Right cardiac atrium (tissue), 5 donors: ENCODE measurements at regions not wholly inside any gene's neighbourhood (a gene's known extent, or its start where the extent isn't known, plus 50 kb on each side); places are given as distances from the start of the nearest gene placed in this dataset.

Experiments used
- ATAC-seq, 2 donors: fragments of 200-7000 bp; cut with Tn5 transposase; one replicate each; pipeline versions ENCODE4 v1.8.0 to v1.9.1; 2020; ENCODE audit warnings: moderate library complexity in 2 of 2, mild to moderate bottlenecking in 1 of 2
- DNase-seq, 3 donors: peaks; one replicate each; pipeline ENCODE4 v3.0.0-alpha.2; 2020
- H3K27ac ChIP-seq: one replicate; pipeline ENCODE4 v1.5.1; 2013; ENCODE audit warnings: mild to moderate bottlenecking, low read length, control low read depth, moderate library complexity
- H3K27me3 ChIP-seq: one replicate; pipeline ENCODE4 v1.6.1; 2013; ENCODE audit not compliant: control insufficient read depth, insufficient read depth
- H3K4me1 ChIP-seq: one replicate; pipeline ENCODE4 v1.6.1; 2013; ENCODE audit warnings: low read length; ENCODE audit not compliant: control insufficient read depth, insufficient read depth
- H3K4me3 ChIP-seq: one replicate; pipeline ENCODE4 v1.5.1; 2013; ENCODE audit warnings: low read length, control low read depth
- H3K9me3 ChIP-seq: one replicate; pipeline ENCODE4 v1.6.1; 2013; ENCODE audit warnings: low read length; ENCODE audit not compliant: control insufficient read depth
- WGBS: extraction: QIAGEN DNeasy Blood & Tissue Kit; methylation state at CpG from one replicate; pipeline ENCODE4 v1.1.7; 2013; 5-methylcytosine and 5-hydroxymethylcytosine counted together
- intact Hi-C, 4 donors: fragments of 100-400 bp; cut with DNase I; formaldehyde crosslinking; loops; one replicate each; pipeline versions ENCODE4 v1.11.0 to v1.14.0; 2022 to 2023
- donor health status: healthy with polysubstance abuse.
- donor health status: DM: no; HTN: yes; CAD: no.
- donor health status: DM: no; HTN: no; CAD: no.
- donor health status: DM: no; HTN: yes; CAD: no; lungs with severe emphysema.
- donor health status: DM: yes; HTN: yes; CAD: no.

- no peak for DNase-seq
- intact Hi-C loops = no loop called here
- no peak overlapping the region for H3K27ac ChIP-seq
- ATAC-seq = no peak
- no peak overlapping the region for H3K4me3 ChIP-seq
- H3K4me1 ChIP-seq = peaks cover 8% of the 10 kb centered on the region
- no peaks in the 10 kb centered on the region for H3K9me3 ChIP-seq
- no peaks in the 10 kb centered on the region for H3K27me3 ChIP-seq
- 85% methylated on average over 8 of the region's 8 CpGs for WGBS
These were observed 67.6 kb downstream of the CLDN34 start for GRCh38 chrX:10034740-10035260.

DNA sequence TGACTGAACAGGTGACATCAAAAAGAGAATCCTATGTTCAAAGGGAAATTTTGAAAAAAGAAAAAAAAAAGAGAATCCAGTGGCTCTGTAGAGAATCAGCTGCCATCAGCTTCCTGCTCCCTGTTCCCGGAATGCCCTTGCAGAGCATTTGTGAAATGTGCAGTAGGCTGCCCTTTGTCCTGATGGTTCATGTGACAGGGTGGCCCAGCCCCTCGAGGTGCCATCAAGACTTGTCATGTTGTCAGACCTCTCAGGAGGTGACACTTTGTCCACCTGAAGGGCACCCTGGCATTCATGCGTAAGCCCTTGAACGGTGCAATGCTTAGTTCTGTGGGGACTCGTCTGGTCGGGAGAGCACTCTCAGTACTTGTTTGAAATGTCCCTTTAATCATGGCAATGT, 71.4 kb downstream of the CLDN34 start:
- ATAC-seq = no peak
- Histone ChIP-seq H3K27ac (no peak overlapping the region), H3K4me1 (peaks cover 7% of the 10 kb centered on the region), H3K27me3 (no peaks in the 10 kb centered on the region), H3K9me3 (no peaks in the 10 kb centered on the region), H3K4me3 (no peak overlapping the region)
- DNase-seq = no peak
- intact Hi-C loops = no loop called here
- 88% methylated on average over 6 of the region's 6 CpGs for WGBS

GRCh38 chrX:10039821-10040793, 72.9 kb downstream of the CLDN34 start:
- no peak for ATAC-seq
- Histone ChIP-seq H3K4me1 (peaks cover 14% of the 10 kb centered on the region), H3K9me3 (no peaks in the 10 kb centered on the region), H3K27ac (no peak overlapping the region), H3K4me3 (no peak overlapping the region), H3K27me3 (no peaks in the 10 kb centered on the region)
- WGBS = 79% methylated on average over 12 of the region's 12 CpGs
- DNase-seq = no peak
- intact Hi-C loops = no loop called here

- H3K4me3 ChIP-seq = no peak overlapping the region
- intact Hi-C loops = no loop called here
- DNase-seq (no peak), ATAC-seq (no peak)
- no peak overlapping the region for H3K27ac ChIP-seq
- H3K4me1 ChIP-seq = peaks cover 18% of the 10 kb centered on the region
- no peaks in the 10 kb centered on the region for H3K27me3 ChIP-seq
- H3K9me3 ChIP-seq = no peaks in the 10 kb centered on the region
- 92% methylated on average over 5 of the region's 5 CpGs for WGBS
These were observed 73.8 kb downstream of the CLDN34 start for GRCh38 chrX:10040961-10041360.

DNA sequence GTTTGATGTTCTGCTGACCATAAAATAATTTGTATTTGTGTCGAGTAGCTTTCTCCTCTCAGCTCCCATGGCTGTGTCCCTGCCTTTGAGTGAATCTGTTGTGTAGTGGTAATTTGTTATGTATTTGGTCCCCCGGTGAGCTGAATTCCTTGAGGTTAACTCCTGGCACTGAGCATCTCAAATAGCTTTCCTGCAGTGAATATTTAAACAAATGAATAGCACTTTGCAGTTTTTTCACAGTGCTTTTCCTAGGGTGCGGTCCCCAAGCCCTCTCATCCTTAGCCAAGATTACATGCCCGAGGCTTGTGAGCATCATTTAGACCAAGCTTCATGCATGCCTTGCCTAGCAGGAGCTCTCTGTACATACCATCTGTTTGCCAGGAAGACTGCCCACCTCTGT, 74.2 kb downstream of the CLDN34 start:
- Histone ChIP-seq H3K27me3 (no peaks in the 10 kb centered on the region), H3K27ac (no peak overlapping the region), H3K4me1 (peaks cover 17% of the 10 kb centered on the region), H3K4me3 (no peak overlapping the region), H3K9me3 (no peaks in the 10 kb centered on the region)
- WGBS = 86% methylated on average over 4 of the region's 4 CpGs
- DNase-seq = no peak
- no peak for ATAC-seq
- intact Hi-C loops = no loop called here

GRCh38 chrX:10042055-10042454, 74.9 kb downstream of the CLDN34 start:
- Histone ChIP-seq H3K27ac (no peak overlapping the region), H3K4me3 (no peak overlapping the region), H3K27me3 (no peaks in the 10 kb centered on the region), H3K9me3 (no peaks in the 10 kb centered on the region), H3K4me1 (peaks cover 21% of the 10 kb centered on the region)
- no peak for DNase-seq
- no peak for ATAC-seq
- intact Hi-C loops = no loop called here
- WGBS = 96% methylated on average over 4 of the region's 4 CpGs

DNA sequence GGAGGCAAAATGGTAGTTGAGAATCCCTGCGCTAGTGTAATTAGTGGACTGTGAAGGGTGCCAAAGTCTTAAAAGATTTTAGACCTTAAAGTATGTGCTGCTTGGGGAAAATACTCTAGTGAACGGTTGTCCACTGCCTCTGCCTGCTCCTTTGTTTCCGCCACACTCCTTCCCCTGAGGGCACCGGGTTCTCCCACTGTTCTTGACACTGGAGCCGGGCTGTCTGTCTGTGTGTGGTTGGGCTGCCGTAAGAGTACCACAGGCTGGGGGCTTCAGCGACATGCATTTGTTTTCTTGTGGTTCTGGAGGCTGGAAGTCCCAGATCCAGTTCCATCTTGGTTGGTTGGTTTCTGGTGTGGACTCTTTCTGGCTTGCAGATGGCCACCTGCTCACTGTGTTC, 76.2 kb downstream of the CLDN34 start:
- DNase-seq = no peak
- peaks cover 30% of the 10 kb centered on the region for H3K4me1 ChIP-seq
- H3K27ac ChIP-seq = no peak overlapping the region
- WGBS = 91% methylated on average over 7 of the region's 7 CpGs
- intact Hi-C loops = no loop called here
- no peak overlapping the region for H3K4me3 ChIP-seq
- no peaks in the 10 kb centered on the region for H3K27me3 ChIP-seq
- ATAC-seq = no peak
- H3K9me3 ChIP-seq = no peaks in the 10 kb centered on the region

GRCh38 chrX:10044021-10044420, 76.9 kb downstream of the CLDN34 start:
- Histone ChIP-seq H3K27me3 (no peaks in the 10 kb centered on the region), H3K9me3 (no peaks in the 10 kb centered on the region), H3K27ac (no peak overlapping the region), H3K4me1 (peaks cover 33% of the 10 kb centered on the region), H3K4me3 (no peak overlapping the region)
- intact Hi-C loops = no loop called here
- no peak for DNase-seq
- WGBS = 97% methylated on average over 5 of the region's 5 CpGs
- ATAC-seq = no peak

DNA sequence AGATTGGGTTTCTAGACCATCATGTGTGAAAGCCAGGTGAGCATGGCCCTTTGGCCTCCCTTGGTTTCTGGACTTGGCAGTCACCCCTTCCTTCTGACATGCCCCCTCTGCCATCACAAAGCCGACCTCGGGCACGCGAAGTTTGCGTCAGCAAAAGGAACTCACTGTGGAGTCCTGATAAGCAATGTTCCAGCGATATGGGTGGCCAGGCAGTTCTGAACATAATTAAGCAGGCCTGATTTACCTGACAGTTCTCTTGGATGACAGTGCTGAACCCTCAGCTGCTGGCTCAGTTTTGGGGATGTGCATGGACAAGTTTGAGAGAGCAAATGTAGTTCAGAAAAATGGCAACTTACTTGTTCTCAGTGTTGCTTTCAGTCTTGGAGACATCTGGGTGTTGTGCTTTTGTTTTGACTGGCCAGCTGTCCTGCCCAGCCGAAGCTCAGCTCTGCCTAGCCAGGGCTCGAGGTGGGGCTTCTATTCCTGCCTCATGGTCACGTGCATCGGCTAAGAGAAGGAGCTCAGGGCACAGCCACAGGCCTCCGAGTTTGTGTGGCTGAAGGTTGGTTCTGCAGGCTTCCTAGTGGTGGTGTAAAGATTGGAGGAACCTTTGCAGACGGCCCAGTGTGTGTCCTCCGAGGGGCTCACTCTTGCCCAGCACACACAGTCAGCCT, 78.3 kb downstream of the CLDN34 start:
- 43% methylated on average over 13 of the region's 13 CpGs for WGBS
- H3K27me3 ChIP-seq = no peaks in the 10 kb centered on the region
- no peaks in the 10 kb centered on the region for H3K9me3 ChIP-seq
- intact Hi-C loops = no loop called here
- DNase-seq (peak; percentile 43 to 75 (median 71)), ATAC-seq (peak; percentile 78 to 86)
- H3K4me1 ChIP-seq = peaks cover 37% of the 10 kb centered on the region
- H3K4me3 ChIP-seq = no peak overlapping the region
- peak overlapping the region; percentile 82 for H3K27ac ChIP-seq

DNA sequence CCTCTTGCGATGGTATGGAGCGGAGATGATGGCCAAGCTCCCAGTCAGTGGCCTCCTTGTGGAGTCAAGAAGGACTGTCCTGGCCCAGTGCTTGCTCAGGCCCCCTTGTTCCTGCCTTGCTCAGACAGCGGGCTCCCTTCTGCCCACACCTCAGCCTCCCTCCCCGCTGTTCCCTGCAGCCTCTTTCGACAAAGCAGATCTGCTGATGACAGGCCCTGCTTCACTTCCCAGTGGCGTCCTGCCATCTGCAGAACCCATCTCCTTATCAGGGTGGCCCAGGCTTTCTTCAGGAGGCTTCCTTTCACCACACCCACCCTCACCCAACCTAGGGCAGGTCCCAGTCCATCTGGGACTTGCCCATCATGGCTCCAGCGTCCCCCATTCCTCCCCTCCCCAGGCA, 80.0 kb downstream of the CLDN34 start:
- peak in 1 of 2 donors; percentile 22 for ATAC-seq
- intact Hi-C loops = no loop called here
- peaks cover 35% of the 10 kb centered on the region for H3K4me1 ChIP-seq

GRCh38 chrX:10047631-10048030, 80.5 kb downstream of the CLDN34 start:
- Histone ChIP-seq H3K27me3 (no peaks in the 10 kb centered on the region), H3K4me3 (no peak overlapping the region), H3K27ac (peak overlapping the region; percentile 79), H3K4me1 (peaks cover 35% of the 10 kb centered on the region), H3K9me3 (no peaks in the 10 kb centered on the region)
- ATAC-seq = no peak
- 30% methylated on average over 6 of the region's 6 CpGs for WGBS
- intact Hi-C loops = no loop called here
- no peak for DNase-seq

More for the DNA sequence above, 80.0 kb downstream of the CLDN34 start:
- WGBS = 73% methylated on average over 7 of the region's 7 CpGs
- no peaks in the 10 kb centered on the region for H3K9me3 ChIP-seq
- H3K4me3 ChIP-seq = no peak overlapping the region
- no peak for DNase-seq
- peak overlapping the region; percentile 79 for H3K27ac ChIP-seq
- H3K27me3 ChIP-seq = no peaks in the 10 kb centered on the region
